ENCODE measurements at regions not wholly inside any gene's neighbourhood (a gene's known extent, or its start where the extent isn't known, plus 50 kb on each side); places are given as distances from the start of the nearest gene placed in this dataset.
A peak's percentile ranks its signal among the peaks of the same experiment; 100 is the strongest.

GRCh38 chr11:93080146-93080759 lies 110.8 kb downstream of the MTNR1B start:
- DNase-seq: no peak

GRCh38 chr11:93081694-93082093 lies 112.2 kb downstream of the MTNR1B start:
- DNase-seq: no peak

GRCh38 chr11:93082900-93083299 lies 113.4 kb downstream of the MTNR1B start:
- no peak for DNase-seq

GRCh38 chr11:93084727-93085505 lies 112.9 kb downstream of the SLC36A4 start:
- DNase-seq: no peak

- DNase-seq: peak; percentile 76
Measured at GRCh38 chr11:93089474-93090102, 108.2 kb downstream of the SLC36A4 start.
